ENCODE measurements at regions not wholly inside any gene's neighbourhood (a gene's known extent, or its start where the extent isn't known, plus 50 kb on each side); places are given as distances from the start of the nearest gene placed in this dataset.

DNA sequence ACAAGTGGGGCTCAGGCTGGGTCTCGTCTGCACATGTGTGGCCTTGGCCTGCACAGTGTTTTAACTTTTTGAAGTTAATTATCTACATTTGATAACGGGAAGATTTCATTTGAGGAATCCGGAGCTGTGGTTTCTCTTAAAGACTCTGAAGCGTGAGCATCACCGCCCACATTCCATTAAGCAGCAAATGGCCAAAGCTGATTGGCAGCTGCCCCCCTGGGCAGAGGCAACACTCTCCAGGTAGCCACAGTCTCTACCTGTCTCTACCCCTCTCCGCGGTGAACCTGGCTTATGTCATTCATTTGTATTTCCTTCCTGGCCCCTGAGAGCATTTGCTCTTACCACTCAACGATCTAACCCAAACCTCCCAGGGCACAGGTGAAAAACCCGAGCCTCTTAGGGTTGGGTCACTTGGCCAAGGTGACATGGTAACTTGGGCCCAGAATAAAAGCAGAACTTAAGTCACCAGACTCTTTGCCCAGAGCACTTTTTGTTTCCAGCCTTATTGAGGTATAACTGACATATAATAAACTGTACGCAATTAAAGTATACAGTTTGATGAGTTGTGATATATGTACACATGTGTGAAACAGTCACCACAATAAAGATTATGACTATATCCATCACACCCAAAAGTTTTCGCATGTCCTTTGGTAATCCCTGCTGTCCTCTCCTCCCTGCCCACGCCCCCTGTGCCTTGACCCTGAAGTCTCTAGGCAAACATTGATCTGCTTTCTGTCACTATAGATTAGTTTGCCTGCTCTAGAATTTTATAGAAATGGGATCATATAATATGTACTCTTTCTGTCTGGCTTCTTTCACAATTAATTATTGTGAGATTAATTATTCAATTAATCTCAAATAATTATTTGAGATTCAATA lies 245.7 kb upstream of the HES1 start:
- TF ChIP-seq, protein P1, sequence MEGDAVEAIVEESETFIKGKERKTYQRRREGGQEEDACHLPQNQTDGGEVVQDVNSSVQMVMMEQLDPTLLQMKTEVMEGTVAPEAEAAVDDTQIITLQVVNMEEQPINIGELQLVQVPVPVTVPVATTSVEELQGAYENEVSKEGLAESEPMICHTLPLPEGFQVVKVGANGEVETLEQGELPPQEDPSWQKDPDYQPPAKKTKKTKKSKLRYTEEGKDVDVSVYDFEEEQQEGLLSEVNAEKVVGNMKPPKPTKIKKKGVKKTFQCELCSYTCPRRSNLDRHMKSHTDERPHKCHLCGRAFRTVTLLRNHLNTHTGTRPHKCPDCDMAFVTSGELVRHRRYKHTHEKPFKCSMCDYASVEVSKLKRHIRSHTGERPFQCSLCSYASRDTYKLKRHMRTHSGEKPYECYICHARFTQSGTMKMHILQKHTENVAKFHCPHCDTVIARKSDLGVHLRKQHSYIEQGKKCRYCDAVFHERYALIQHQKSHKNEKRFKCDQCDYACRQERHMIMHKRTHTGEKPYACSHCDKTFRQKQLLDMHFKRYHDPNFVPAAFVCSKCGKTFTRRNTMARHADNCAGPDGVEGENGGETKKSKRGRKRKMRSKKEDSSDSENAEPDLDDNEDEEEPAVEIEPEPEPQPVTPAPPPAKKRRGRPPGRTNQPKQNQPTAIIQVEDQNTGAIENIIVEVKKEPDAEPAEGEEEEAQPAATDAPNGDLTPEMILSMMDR (IDR thresholded peaks at IDR 0.05): no peak
- no peak for TF ChIP-seq POLR2AphosphoS5 (IDR thresholded peaks at IDR 0.05)

Measured in stomach (tissue), 4 donors.